ENCODE measurements at regions not wholly inside any gene's neighbourhood (a gene's known extent, or its start where the extent isn't known, plus 50 kb on each side); places are given as distances from the start of the nearest gene placed in this dataset.
"Not testable (repeated sequence)": the region's sequence is repeated elsewhere in the genome, so short reads cannot be mapped to it uniquely, and the experiment has no call there.

DNA sequence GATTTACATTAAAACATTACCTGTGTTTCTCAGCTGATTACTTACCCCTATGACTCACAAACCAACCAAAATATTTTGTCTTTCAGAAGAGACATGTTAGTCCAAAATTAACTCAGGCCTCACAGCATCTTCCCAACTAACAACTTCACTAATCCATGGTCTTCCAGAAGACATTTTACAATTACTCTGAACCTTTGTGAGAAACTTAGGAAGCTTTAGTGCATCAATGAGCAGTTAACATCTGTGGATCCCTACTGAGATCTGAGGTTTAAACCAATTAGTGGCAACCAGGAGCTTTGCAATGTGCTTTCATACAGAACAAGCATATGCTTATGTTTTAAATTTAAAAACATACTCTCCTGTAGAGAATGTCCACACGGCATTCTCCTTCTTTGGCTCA is 269.7 kb downstream of the UBE3D start:
- ChIA-PET POLR2A (no interaction called here), CTCF (no interaction called here)
- H3K36me3 Mint-ChIP-seq (ENCODE audit: low read depth): no peaks in the 10 kb centered on the region
- H3K4me3 Mint-ChIP-seq: no peak overlapping the region
- no peaks in the 10 kb centered on the region for H3K9me3 Mint-ChIP-seq
- DNase-seq: no peak
- peaks cover 6% of the 10 kb centered on the region for H3K27me3 Mint-ChIP-seq
- no peak overlapping the region for H3K27ac Mint-ChIP-seq
- H3K4me1 Mint-ChIP-seq: no peaks in the 10 kb centered on the region

DNA sequence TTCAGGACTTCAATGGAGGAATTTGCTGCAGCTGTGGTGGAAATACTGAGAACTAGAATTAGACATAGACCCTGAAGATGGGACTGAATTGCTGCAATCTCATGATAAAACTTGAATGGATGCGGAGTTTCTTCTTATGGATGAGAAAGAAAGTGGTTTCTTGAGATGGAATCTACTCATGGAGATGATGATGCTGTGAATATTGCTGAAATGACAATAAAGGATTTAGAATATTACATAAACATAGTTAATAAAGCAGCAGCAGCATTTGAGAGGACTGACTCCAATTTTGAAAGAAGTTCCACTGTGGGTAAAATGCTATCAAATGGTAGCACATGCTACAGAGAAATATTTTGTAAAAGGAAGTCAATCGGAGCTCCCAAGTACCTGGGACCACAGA is 264.6 kb downstream of the UBE3D start:
- Mint-ChIP-seq H3K4me1 (no peaks in the 10 kb centered on the region), H3K4me3 (no peak overlapping the region)
- CTCF ChIA-PET: no interaction called here

GRCh38 chr6:82816243-82816642 is 249.4 kb downstream of the UBE3D start:
- POLR2A ChIA-PET; DNase-seq; H3K27me3 Mint-ChIP-seq; H3K36me3 Mint-ChIP-seq (ENCODE audit: low read depth); CTCF ChIA-PET; H3K4me1 Mint-ChIP-seq; H3K9me3 Mint-ChIP-seq; H3K27ac Mint-ChIP-seq; H3K4me3 Mint-ChIP-seq: not testable (repeated sequence)

More for the DNA sequence above, 264.6 kb downstream of the UBE3D start:
- no peak for DNase-seq
- Mint-ChIP-seq H3K27ac (no peak overlapping the region), H3K36me3 (ENCODE audit: low read depth) (no peaks in the 10 kb centered on the region), H3K9me3 (no peaks in the 10 kb centered on the region), H3K27me3 (no peaks in the 10 kb centered on the region)
- POLR2A ChIA-PET: no interaction called here

DNA sequence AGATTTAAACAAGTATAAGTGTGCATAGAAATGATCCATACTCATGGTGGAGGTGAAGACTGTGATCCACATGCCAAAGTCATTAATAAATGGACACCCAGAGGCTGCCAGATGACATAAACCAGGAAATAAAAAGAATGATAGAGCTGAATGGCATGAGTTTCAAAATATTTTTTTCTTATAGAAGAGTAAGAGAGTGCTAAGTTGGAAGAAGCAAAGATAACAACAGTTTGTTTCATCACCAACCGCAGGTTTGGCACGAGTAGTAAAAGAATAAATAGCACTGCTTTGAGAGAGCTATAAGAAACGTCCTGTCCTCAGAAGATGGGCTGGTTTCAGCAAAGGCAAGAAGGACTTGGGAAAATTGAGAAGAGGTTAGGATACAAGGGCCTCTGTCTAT is 246.9 kb downstream of the UBE3D start:
- Mint-ChIP-seq H3K4me1 (no peaks in the 10 kb centered on the region), H3K27ac (no peak overlapping the region), H3K36me3 (ENCODE audit: low read depth) (no peaks in the 10 kb centered on the region), H3K4me3 (no peak overlapping the region), H3K9me3 (no peaks in the 10 kb centered on the region), H3K27me3 (no peaks in the 10 kb centered on the region)
- POLR2A ChIA-PET: no interaction called here
- DNase-seq: no peak
- CTCF ChIA-PET: interaction anchor here (0.6 kb wide), 1 partner anchor 523 kb away, joined by 6 read pairs; no protein-coding TSS in a partner anchor

DNA sequence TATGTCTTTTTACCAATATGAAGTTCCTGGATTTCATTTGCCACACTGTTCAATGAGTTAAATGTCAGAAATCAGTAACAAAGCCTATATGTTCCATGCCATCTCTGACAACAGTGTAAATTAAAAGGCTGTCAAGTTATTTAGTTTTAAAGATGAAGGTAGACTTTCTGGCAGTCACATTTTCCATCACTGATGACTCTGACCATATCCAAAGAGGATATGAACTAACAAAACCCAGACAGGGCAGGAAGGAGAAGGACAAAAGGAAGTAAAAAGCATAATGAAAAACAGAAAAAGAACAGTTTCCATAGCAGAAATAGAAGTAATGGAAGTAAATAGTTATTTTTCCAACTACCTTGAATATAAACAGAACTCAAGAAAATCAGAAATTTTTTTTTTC is 242.3 kb downstream of the UBE3D start:
- no peaks in the 10 kb centered on the region for H3K27me3 Mint-ChIP-seq
- ChIA-PET POLR2A (no interaction called here), CTCF (no interaction called here)
- H3K27ac Mint-ChIP-seq: no peak overlapping the region
- H3K4me3 Mint-ChIP-seq: no peak overlapping the region
- DNase-seq: no peak
- H3K9me3 Mint-ChIP-seq: no peaks in the 10 kb centered on the region
- no peaks in the 10 kb centered on the region for H3K4me1 Mint-ChIP-seq
- no peaks in the 10 kb centered on the region for H3K36me3 Mint-ChIP-seq (ENCODE audit: low read depth)

DNA sequence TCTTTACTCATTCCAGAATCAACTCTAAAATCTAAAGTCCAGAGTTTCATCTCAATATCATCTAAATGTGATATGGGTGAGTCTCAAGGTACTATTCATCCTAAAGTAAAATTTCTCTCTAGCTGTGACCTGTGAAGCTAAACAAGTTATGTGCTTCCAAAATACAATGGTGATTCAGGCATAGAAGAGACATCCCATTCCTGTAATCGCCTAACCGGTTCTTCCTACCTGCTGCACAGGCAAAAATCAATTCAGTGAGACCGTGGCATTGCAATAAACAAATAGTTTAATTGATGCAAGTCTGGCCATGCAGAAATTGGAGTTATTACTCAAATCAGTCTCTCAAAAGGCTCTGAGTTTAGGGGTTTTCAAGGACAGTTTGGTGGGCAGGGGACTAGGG is 232.8 kb downstream of the UBE3D start:
- no peak overlapping the region for H3K27ac Mint-ChIP-seq
- H3K4me3 Mint-ChIP-seq: no peak overlapping the region
- POLR2A ChIA-PET: no interaction called here
- no peaks in the 10 kb centered on the region for H3K36me3 Mint-ChIP-seq (ENCODE audit: low read depth)
- no peaks in the 10 kb centered on the region for H3K9me3 Mint-ChIP-seq
- H3K27me3 Mint-ChIP-seq: no peaks in the 10 kb centered on the region
- CTCF ChIA-PET: no interaction called here
- no peaks in the 10 kb centered on the region for H3K4me1 Mint-ChIP-seq
- DNase-seq: no peak

DNA sequence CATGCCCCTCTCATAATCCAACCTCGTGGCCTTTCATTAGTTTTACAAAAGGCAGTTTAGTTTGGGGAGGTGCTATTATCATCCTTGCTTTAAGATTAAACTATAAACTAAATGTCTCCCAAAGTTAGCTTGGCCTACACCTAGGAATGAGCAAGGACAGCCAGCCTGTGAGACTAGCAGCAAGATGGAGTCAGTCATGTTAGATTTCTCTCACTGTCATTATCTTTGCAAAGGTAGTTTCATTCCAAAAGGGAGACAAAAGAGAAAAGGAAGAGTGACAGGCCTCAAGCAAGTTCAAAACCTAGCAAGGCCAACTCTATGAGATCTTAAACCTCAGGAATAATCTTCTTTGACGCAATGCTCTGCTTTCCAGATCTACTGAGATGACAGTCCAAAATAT is 232.2 kb downstream of the UBE3D start:
- ChIA-PET POLR2A (no interaction called here), CTCF (no interaction called here)
- Mint-ChIP-seq H3K4me1 (no peaks in the 10 kb centered on the region), H3K9me3 (no peaks in the 10 kb centered on the region), H3K27me3 (no peaks in the 10 kb centered on the region), H3K4me3 (no peak overlapping the region), H3K27ac (no peak overlapping the region), H3K36me3 (ENCODE audit: low read depth) (no peaks in the 10 kb centered on the region)
- DNase-seq: no peak

DNA sequence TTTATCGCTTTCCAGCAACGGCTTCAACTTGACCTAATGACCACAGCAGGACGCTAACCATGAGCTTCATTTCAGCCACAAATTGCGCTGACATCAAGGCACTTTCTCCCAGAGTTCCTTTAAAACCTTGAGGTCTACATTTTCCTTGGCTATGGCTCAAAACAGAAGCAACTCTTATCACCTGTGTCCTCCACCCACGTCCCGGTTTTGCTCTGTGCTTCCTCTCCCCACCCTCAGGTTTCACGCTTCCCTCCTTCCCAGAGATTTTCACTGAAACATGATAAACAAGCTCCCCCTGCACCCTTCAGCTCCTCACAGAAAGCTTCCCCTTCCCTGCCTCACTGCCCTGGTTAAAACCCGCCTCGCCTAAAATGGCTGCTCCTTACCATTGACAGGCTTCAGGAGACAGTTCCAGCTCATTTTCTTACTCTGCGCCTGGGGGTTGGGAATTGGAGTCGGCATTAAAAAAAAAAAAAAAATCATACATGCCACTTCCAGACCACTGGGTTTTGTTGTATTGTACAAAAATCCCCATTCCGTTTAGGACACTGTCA is 229.5 kb downstream of the UBE3D start:
- Mint-ChIP-seq H3K9me3 (no peaks in the 10 kb centered on the region), H3K4me1 (no peaks in the 10 kb centered on the region), H3K4me3 (no peak overlapping the region), H3K27ac (no peak overlapping the region), H3K36me3 (ENCODE audit: low read depth) (no peaks in the 10 kb centered on the region), H3K27me3 (no peaks in the 10 kb centered on the region)
- ChIA-PET CTCF (no interaction called here), POLR2A (no interaction called here)
- no peak for DNase-seq

DNA sequence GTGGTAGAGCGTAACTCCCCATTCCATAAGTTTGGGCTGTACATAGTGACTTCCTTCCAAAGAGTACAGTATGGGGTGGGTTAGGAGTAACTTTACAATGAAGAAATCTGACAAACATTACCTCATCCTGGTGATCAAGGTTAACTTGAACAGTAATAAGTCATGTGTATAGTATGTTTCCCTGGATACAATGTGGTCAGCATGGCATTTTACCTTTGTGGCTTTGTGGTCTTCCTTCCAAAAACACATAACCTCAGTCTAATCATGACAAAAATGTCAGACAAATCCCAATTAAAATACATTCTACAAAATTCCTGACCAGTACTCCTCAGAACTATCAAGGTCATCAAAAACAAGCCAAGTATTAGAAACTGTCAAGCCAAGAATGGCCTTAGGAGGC is 225.1 kb downstream of the UBE3D start:
- no peak for DNase-seq
- POLR2A ChIA-PET: no interaction called here
- no peak overlapping the region for H3K27ac Mint-ChIP-seq
- no peaks in the 10 kb centered on the region for H3K27me3 Mint-ChIP-seq
- H3K36me3 Mint-ChIP-seq (ENCODE audit: low read depth): no peaks in the 10 kb centered on the region
- no peaks in the 10 kb centered on the region for H3K4me1 Mint-ChIP-seq
- no peak overlapping the region for H3K4me3 Mint-ChIP-seq
- CTCF ChIA-PET: no interaction called here
- no peaks in the 10 kb centered on the region for H3K9me3 Mint-ChIP-seq

DNA sequence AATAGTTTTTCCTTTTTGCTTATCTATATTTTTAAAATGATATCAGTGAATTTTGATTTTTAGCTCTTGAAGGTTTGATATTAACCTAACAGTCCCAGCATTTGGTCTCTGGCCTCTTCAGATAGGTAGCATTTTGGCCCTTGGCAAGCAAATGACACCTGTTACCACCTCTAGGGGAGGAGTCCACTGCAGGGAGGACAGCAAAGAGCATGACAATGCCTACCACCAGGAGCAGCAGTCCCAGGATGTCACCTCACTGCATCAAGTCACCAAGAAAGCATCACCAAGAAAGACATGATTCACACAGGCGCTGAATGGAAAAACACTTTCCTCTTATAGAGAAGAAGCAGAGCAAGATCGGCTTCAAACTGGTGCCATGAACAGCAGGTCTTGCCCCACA is 224.3 kb downstream of the UBE3D start:
- ChIA-PET POLR2A (no interaction called here), CTCF (no interaction called here)
- H3K4me1 Mint-ChIP-seq: no peaks in the 10 kb centered on the region
- no peak overlapping the region for H3K27ac Mint-ChIP-seq
- H3K27me3 Mint-ChIP-seq: no peaks in the 10 kb centered on the region
- H3K9me3 Mint-ChIP-seq: no peaks in the 10 kb centered on the region
- no peaks in the 10 kb centered on the region for H3K36me3 Mint-ChIP-seq (ENCODE audit: low read depth)
- no peak overlapping the region for H3K4me3 Mint-ChIP-seq
- no peak for DNase-seq
